CD4-positive, alpha-beta T cell (primary cell): ENCODE measurements at regions not wholly inside any gene's neighbourhood (a gene's known extent, or its start where the extent isn't known, plus 50 kb on each side); places are given as distances from the start of the nearest gene placed in this dataset.

Experiments used
- ATAC-seq: fragments of 200-7000 bp; cut with Tn5 transposase; one replicate; pipeline ENCODE4 v1.10.0; 2022; ENCODE audit warnings: mild to moderate bottlenecking; ENCODE audit not compliant: poor library complexity
- CTCF ChIA-PET: fragments of 350-600 bp; sonication (Branson Sonifier 250); formaldehyde crosslinking; loops from one replicate; lab custom pipeline; 2021; ENCODE audit warnings: antibody characterized with exemption, inconsistent platforms; lab: Charles Lee
- POLR2A ChIA-PET: fragments of 350-600 bp; sonication (Branson Sonifier 250); formaldehyde crosslinking; loops from one replicate; lab custom pipeline; 2021; ENCODE audit warnings: antibody characterized with exemption, inconsistent platforms; lab: Charles Lee
- DNase-seq, 14 experiments: peaks; one replicate each; pipeline ENCODE4 v3.0.0-alpha.2; 2013 to 2020; ENCODE audit warnings: mixed read lengths in 2 of 14
- H3K27ac ChIP-seq, 2 donors: one replicate each; pipeline versions ENCODE4 v1.5.1 to v1.7.0; 2013; ENCODE audit warnings: low read length in 2 of 2, low read depth in 1 of 2, mild to moderate bottlenecking in 1 of 2
- H3K27me3 ChIP-seq, 2 experiments: 1 replicate in 1 of 2; 2 replicates in 1 of 2; pipeline versions ENCODE4 v1.6.1 to v1.7.0; 2013; ENCODE audit warnings: low read length in 2 of 2, control low read depth in 1 of 2, mild to moderate bottlenecking in 1 of 2, moderate library complexity in 1 of 2; ENCODE audit not compliant: insufficient read depth in 2 of 2, control insufficient read depth in 1 of 2
- H3K36me3 ChIP-seq: one replicate; pipeline ENCODE4 v1.6.1; 2013; ENCODE audit warnings: low read length, control low read depth; ENCODE audit not compliant: insufficient read depth
- H3K4me1 ChIP-seq: one replicate; pipeline ENCODE4 v1.6.1; 2013; ENCODE audit warnings: low read length, control low read depth; ENCODE audit not compliant: insufficient read depth
- H3K4me3 ChIP-seq: one replicate; pipeline ENCODE4 v1.5.1; 2013; ENCODE audit warnings: mild to moderate bottlenecking, low read length, moderate library complexity
- H3K9me3 ChIP-seq, 2 experiments: 1 replicate in 1 of 2; 2 replicates in 1 of 2; pipeline versions ENCODE4 v1.6.1 to v1.7.0; 2013; ENCODE audit warnings: low read length in 2 of 2, mild to moderate bottlenecking in 2 of 2, control low read depth in 1 of 2, moderate library complexity in 1 of 2; ENCODE audit not compliant: control insufficient read depth in 1 of 2, insufficient read depth in 1 of 2
- H3K27ac Mint-ChIP-seq: one replicate; pipeline ENCODE4 v1.8.0; 2020; ENCODE audit warnings: mixed read lengths
- H3K27me3 Mint-ChIP-seq: one replicate; pipeline ENCODE4 v1.8.0; 2021; ENCODE audit warnings: mixed read lengths
- H3K36me3 Mint-ChIP-seq: one replicate; pipeline ENCODE4 v1.8.0; 2021; ENCODE audit warnings: low read depth, mixed read lengths
- H3K4me1 Mint-ChIP-seq: one replicate; pipeline ENCODE4 v1.8.0; 2021; ENCODE audit warnings: low read depth, mixed read lengths
- H3K4me3 Mint-ChIP-seq: one replicate; pipeline ENCODE4 v1.8.0; 2020; ENCODE audit warnings: mild to moderate bottlenecking, mixed read lengths
- H3K9me3 Mint-ChIP-seq: one replicate; pipeline ENCODE4 v1.8.0; 2020; ENCODE audit warnings: mixed read lengths
- CTCF ChIP-seq: fragments of 200-600 bp; IDR thresholded peaks from one replicate; pipeline ENCODE4 v1.8.0; 2022; ENCODE audit warnings: antibody characterized with exemption, mild to moderate bottlenecking
- intact Hi-C, 2 experiments: fragments of 100-400 bp; cut with DNase I in 1 of 2; cut with micrococcal nuclease in 1 of 2; formaldehyde crosslinking; loops; one replicate each; pipeline versions ENCODE4 v1.15.1 to v1.9.0; 2023 to 2025; cut with DNase I, micrococcal nuclease

GRCh38 chr1:8116894-8117264 is 90.8 kb upstream of the ERRFI1 start:
- Histone ChIP-seq H3K27ac (no peak overlapping the region), H3K9me3 (no peaks in the 10 kb centered on the region), H3K4me1 (peaks cover 17% of the 10 kb centered on the region), H3K27me3 (peaks cover 3 to 4% of the 10 kb centered on the region in 2 experiments), H3K36me3 (no peaks in the 10 kb centered on the region), H3K4me3 (no peak overlapping the region)
- ChIA-PET CTCF (no interaction called here), POLR2A (no interaction called here)
- ATAC-seq: no peak
- H3K27ac Mint-ChIP-seq: no peak overlapping the region
- peaks cover 24% of the 10 kb centered on the region for H3K4me1 Mint-ChIP-seq
- DNase-seq: no peak
- H3K27me3 Mint-ChIP-seq: peaks cover 10% of the 10 kb centered on the region
- no peaks in the 10 kb centered on the region for H3K36me3 Mint-ChIP-seq
- TF ChIP-seq CTCF: no peak
- no peaks in the 10 kb centered on the region for H3K9me3 Mint-ChIP-seq
- intact Hi-C loops: no loop called here
- no peak overlapping the region for H3K4me3 Mint-ChIP-seq

DNA sequence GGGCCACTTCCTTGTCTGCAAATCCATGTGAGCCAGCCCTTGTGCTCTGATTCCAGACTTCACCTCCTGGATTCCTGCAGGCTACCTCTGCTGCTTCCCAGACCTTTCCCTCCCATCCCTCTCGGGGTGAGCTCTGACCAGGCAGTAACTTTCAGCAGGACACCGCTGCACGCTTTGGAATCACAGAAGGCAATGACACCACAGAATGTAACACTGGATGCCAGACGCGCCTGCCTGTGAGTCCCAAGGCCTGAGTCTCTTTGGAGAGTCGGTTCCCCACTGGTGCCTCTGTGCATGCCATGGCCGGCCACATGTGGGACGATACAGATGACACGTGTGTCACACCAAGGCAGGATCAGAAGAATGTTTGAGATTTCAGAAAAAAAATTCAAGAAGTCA is 89.7 kb upstream of the ERRFI1 start:
- no peak for TF ChIP-seq CTCF
- Mint-ChIP-seq H3K4me1 (peaks cover 17% of the 10 kb centered on the region), H3K27me3 (peaks cover 4% of the 10 kb centered on the region), H3K4me3 (no peak overlapping the region), H3K36me3 (no peaks in the 10 kb centered on the region), H3K27ac (no peak overlapping the region), H3K9me3 (no peaks in the 10 kb centered on the region)
- H3K4me1 ChIP-seq: peaks cover 9% of the 10 kb centered on the region
- POLR2A ChIA-PET: no interaction called here
- intact Hi-C loops: no loop called here
- CTCF ChIA-PET: no interaction called here
- H3K27ac ChIP-seq: no peak overlapping the region
- DNase-seq: no peak
- H3K27me3 ChIP-seq: peaks cover 0 to 3% of the 10 kb centered on the region in 2 experiments
- H3K36me3 ChIP-seq: no peaks in the 10 kb centered on the region
- no peak overlapping the region for H3K4me3 ChIP-seq
- ATAC-seq: no peak
- no peaks in the 10 kb centered on the region for H3K9me3 ChIP-seq

DNA sequence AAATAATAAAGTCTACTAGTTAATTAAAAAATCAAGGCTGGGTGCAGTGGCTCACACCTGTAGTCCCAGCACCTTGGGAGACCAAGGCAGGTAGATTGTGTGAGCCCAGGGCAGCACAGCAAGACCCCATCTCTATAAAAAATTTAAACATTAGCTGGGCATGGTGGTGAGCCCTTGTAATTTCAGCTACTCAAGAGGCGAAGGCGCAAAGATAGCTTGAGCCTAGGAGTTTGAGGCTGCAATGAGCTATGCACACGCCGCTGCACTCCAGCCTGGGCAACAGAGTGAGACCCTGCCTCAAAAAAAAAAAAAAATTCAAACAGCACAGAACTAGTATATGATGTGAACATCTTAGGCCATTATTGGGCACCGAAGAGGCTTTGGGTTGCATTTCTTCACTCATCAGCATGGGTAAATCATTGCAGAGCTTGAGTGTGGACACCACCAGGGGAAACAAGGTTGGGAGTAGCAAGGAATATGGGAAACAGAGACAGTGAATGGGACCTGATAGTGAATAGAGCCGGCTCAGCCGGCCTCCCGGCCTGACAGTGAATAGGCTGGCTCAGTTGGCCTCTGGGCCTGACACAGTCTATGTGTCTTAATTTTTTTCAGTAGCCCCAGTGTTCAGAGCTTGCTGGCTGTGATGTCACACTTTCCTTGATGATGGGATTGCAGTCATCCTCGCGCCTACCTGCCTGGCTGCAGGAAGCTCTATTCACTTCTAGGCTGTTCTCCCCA is 89.1 kb upstream of the ERRFI1 start:
- TF ChIP-seq CTCF: no peak
- Mint-ChIP-seq H3K27ac (no peak overlapping the region), H3K9me3 (no peaks in the 10 kb centered on the region), H3K4me1 (peaks cover 13% of the 10 kb centered on the region), H3K27me3 (no peaks in the 10 kb centered on the region), H3K4me3 (no peak overlapping the region), H3K36me3 (no peaks in the 10 kb centered on the region)
- DNase-seq (no peak), ATAC-seq (no peak)
- Histone ChIP-seq H3K27ac (no peak overlapping the region), H3K4me1 (peaks cover 7% of the 10 kb centered on the region), H3K36me3 (no peaks in the 10 kb centered on the region), H3K4me3 (no peak overlapping the region), H3K27me3 (no peaks in the 10 kb centered on the region), H3K9me3 (no peaks in the 10 kb centered on the region)
- CTCF ChIA-PET: no interaction called here
- intact Hi-C loops: no loop called here
- POLR2A ChIA-PET: no interaction called here
